ENCODE measurements at regions not wholly inside any gene's neighbourhood (a gene's known extent, or its start where the extent isn't known, plus 50 kb on each side); places are given as distances from the start of the nearest gene placed in this dataset.

DNA sequence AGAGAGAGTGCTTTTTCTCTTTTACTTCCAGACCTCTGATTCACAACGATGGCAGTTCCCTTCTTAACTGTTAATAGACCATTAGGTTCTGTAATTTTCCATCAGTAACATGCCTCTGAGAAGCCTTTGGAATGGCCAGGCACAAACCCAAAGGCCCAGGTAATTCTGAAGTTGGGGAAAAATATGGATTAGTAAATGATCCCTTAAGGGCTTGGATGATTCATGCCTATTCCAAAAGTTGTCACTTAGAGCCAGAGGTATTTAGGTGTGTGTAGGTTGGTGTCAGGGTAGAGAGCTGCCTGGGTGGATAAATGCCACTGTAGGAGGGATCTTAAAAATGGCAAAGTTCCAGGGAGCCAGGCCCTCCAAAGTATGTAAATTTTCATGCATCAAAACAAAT lies 228.8 kb downstream of the PLK2 start:
- H3K27ac Mint-ChIP-seq: no peak overlapping the region
- POLR2A ChIA-PET: no interaction called here
- ATAC-seq: no peak
- TF ChIP-seq, protein P1, sequence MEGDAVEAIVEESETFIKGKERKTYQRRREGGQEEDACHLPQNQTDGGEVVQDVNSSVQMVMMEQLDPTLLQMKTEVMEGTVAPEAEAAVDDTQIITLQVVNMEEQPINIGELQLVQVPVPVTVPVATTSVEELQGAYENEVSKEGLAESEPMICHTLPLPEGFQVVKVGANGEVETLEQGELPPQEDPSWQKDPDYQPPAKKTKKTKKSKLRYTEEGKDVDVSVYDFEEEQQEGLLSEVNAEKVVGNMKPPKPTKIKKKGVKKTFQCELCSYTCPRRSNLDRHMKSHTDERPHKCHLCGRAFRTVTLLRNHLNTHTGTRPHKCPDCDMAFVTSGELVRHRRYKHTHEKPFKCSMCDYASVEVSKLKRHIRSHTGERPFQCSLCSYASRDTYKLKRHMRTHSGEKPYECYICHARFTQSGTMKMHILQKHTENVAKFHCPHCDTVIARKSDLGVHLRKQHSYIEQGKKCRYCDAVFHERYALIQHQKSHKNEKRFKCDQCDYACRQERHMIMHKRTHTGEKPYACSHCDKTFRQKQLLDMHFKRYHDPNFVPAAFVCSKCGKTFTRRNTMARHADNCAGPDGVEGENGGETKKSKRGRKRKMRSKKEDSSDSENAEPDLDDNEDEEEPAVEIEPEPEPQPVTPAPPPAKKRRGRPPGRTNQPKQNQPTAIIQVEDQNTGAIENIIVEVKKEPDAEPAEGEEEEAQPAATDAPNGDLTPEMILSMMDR (IDR thresholded peaks at IDR 0.05): no peak
- H3K4me1 Mint-ChIP-seq (ENCODE audit: low read depth): no peaks in the 10 kb centered on the region
- H3K9me3 Mint-ChIP-seq: no peaks in the 10 kb centered on the region
- intact Hi-C loops (cut with micrococcal nuclease): no loop called here
- no peaks in the 10 kb centered on the region for H3K27me3 Mint-ChIP-seq
- no peaks in the 10 kb centered on the region for H3K36me3 Mint-ChIP-seq (ENCODE audit: low read depth)
- CTCF ChIA-PET: no interaction called here
- no peak for DNase-seq
- no peak overlapping the region for H3K4me3 Mint-ChIP-seq

DNA sequence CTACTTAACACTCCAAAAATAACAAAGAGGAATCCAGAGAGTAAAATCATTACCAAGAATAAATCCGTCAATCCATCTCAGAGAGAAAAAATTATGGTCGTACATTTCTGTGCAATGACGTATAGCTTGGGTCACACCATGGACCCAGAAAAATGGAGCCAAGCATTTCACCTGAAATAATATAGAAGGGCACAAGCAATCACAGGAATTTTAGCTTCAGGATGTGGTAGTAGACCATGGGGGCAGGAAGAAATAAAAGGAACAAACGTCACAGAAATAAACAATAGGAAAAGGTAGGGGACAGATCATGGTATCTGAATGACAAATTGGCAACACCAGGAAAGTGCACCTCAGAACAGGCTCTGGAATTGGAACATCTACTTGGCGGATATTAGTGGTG lies 231.0 kb downstream of the PLK2 start:
- no peak for DNase-seq
- no peak overlapping the region for H3K4me3 Mint-ChIP-seq
- no peaks in the 10 kb centered on the region for H3K4me1 Mint-ChIP-seq (ENCODE audit: low read depth)
- H3K27me3 Mint-ChIP-seq: no peaks in the 10 kb centered on the region
- no peaks in the 10 kb centered on the region for H3K36me3 Mint-ChIP-seq (ENCODE audit: low read depth)
- no peak overlapping the region for H3K27ac Mint-ChIP-seq
- ChIA-PET CTCF (no interaction called here), POLR2A (no interaction called here)
- intact Hi-C loops (cut with micrococcal nuclease): no loop called here
- ATAC-seq: no peak
- H3K9me3 Mint-ChIP-seq: no peaks in the 10 kb centered on the region
- TF ChIP-seq, protein P1 (IDR thresholded peaks at IDR 0.05): no peak

DNA sequence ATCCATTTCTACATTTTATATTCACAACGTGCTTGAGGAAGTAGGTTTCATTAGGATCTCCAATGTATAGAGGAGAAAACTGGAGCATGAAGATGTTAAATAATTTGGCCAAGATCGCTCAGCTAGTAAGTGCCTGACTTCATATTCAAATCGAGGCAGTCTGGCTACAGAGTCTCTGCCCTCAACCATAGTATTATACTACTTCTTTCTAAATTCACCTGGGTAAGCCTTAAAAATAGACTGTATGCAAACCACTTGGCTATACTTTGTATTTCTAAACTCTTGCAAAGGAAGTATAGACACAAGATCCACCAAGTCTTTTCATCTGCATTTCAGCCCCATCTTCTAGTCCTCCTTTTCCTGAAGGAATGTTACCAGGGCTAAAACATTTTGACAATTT lies 232.0 kb downstream of the PLK2 start:
- ChIA-PET CTCF (no interaction called here), POLR2A (no interaction called here)
- TF ChIP-seq, protein P1 (IDR thresholded peaks at IDR 0.05): no peak
- Mint-ChIP-seq H3K27me3 (no peaks in the 10 kb centered on the region), H3K4me1 (ENCODE audit: low read depth) (no peaks in the 10 kb centered on the region), H3K27ac (no peak overlapping the region), H3K4me3 (no peak overlapping the region), H3K9me3 (no peaks in the 10 kb centered on the region), H3K36me3 (ENCODE audit: low read depth) (no peaks in the 10 kb centered on the region)
- intact Hi-C loops (cut with micrococcal nuclease): no loop called here
- ATAC-seq (no peak), DNase-seq (no peak)

DNA sequence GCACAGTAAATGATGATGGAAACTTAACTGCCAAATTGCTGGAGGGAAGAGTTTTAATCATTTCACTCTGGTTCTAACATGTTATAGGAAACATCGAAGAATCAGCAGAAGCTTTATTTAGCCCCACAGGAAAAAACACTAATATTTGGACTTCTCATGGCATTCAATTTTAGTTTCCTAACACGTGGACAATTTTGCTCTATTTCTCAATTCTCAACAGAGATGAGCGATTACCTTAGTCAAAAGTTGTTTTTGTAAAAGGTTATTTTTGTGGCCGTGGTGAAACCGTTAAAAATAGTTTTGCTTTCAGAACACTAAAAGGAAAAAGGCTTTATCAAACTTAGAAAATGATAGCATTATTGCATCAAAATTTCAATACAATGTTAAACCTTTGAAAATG lies 235.2 kb downstream of the PLK2 start:
- no peaks in the 10 kb centered on the region for H3K27me3 Mint-ChIP-seq
- H3K4me3 Mint-ChIP-seq: no peak overlapping the region
- ATAC-seq (no peak), DNase-seq (no peak)
- intact Hi-C loops (cut with micrococcal nuclease): no loop called here
- no peak overlapping the region for H3K27ac Mint-ChIP-seq
- no peaks in the 10 kb centered on the region for H3K4me1 Mint-ChIP-seq (ENCODE audit: low read depth)
- H3K36me3 Mint-ChIP-seq (ENCODE audit: low read depth): no peaks in the 10 kb centered on the region
- no peaks in the 10 kb centered on the region for H3K9me3 Mint-ChIP-seq
- TF ChIP-seq, protein P1 (IDR thresholded peaks at IDR 0.05): no peak
- ChIA-PET POLR2A (no interaction called here), CTCF (no interaction called here)

DNA sequence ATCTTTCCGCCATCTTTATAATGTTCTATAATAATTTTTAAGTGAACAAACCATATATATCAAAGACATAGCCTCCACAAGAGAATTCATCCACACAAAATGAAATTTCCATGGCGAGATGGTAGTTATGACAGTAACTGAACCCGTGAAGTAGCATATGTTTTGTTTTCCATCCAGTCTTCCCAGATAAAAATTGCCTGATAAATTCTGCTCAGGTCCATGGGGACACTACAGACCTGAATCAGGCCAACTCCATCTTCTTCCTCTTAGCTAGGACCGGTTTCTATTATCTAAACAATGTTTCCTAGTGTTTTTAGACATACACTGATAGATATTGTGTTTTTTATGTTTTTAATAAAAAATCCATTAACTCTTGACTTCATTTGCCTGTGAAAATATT lies 235.7 kb downstream of the PLK2 start:
- DNase-seq (no peak), ATAC-seq (no peak)
- no peak overlapping the region for H3K27ac Mint-ChIP-seq
- H3K9me3 Mint-ChIP-seq: no peaks in the 10 kb centered on the region
- no peaks in the 10 kb centered on the region for H3K27me3 Mint-ChIP-seq
- TF ChIP-seq, protein P1 (IDR thresholded peaks at IDR 0.05): no peak
- POLR2A ChIA-PET: no interaction called here
- intact Hi-C loops (cut with micrococcal nuclease): no loop called here
- H3K4me3 Mint-ChIP-seq: no peak overlapping the region
- H3K4me1 Mint-ChIP-seq (ENCODE audit: low read depth): no peaks in the 10 kb centered on the region
- H3K36me3 Mint-ChIP-seq (ENCODE audit: low read depth): no peaks in the 10 kb centered on the region
- CTCF ChIA-PET: no interaction called here
